HG03571 (cell line): ENCODE measurements at regions not wholly inside any gene's neighbourhood (a gene's known extent, or its start where the extent isn't known, plus 50 kb on each side); places are given as distances from the start of the nearest gene placed in this dataset.

ENCODE experiments used
- ATAC-seq: cut with Tn5 transposase; IDR thresholded peaks from one replicate; pipeline ENCODE4 v1.9.1; 2021; ENCODE audit not compliant: unreplicated experiment

DNA sequence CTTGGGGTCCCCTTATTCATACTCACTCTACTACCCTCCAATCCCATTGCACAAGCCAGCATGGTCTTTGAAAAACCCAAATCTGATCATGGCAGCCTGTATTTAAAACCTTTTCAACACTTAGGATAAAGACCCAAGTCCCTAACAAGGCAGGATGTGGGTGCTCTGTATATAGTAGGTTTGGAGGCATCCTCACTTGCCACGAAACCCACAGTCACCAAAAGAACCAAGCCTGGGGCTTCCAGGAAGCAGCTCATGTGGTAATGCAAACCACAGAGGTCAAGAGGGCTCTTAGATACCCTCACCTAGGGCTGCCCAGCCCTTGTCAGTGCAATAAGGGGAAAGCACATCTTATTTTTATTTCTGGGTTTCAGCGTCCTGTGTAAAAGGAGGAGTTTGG lies 218.6 kb upstream of the ASIC2 start:
- no peak for ATAC-seq

GRCh38 chr17:33512113-33512512 lies 219.0 kb upstream of the ASIC2 start:
- no peak for ATAC-seq

DNA sequence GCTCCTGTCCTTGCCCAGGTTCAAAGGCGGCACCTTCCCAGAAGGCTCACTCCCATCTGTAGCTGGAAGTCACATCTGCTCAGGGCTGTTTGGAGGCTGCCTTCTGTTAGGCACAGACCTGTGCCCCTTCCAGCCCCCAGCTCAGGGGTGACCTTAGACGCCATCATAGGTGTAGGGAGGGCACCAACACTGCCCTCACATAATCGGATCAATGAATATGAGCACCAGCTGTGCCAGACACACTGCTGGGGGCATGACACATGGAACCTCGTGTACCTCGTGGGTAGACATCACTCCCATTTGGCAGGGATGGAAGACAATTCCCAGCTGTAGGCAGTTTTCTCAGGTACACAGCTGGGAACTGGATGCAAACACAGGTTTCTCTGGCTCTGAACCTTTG lies 220.7 kb upstream of the ASIC2 start:
- no peak for ATAC-seq

- ATAC-seq = no peak
These were observed 221.3 kb upstream of the ASIC2 start for GRCh38 chr17:33514369-33514768.

GRCh38 chr17:33515974-33516373 lies 222.9 kb upstream of the ASIC2 start:
- no peak for ATAC-seq

DNA sequence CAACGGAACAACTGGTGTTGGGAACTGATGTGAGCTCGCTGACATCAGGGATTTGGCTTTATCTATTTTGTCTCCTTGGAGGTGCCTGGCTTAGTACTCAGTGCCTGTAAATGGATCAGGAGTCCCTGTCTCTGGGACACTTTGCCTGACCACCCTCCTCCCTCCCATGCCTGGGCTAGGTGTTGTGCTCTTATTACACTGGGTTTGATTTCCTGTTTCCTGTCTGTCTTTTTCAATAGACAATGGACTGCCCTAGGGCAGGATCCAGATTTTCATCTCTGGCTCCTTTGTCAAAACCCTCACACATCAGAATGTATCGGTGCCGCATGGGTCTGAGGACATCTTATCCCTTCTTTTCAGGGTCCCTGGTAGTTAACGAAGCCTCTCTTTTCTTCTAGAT lies 223.6 kb upstream of the ASIC2 start:
- no peak for ATAC-seq

- ATAC-seq = no peak
These were observed 224.7 kb upstream of the ASIC2 start for GRCh38 chr17:33517746-33518145.

GRCh38 chr17:33519692-33520091 lies 226.6 kb upstream of the ASIC2 start:
- ATAC-seq = no peak

- no peak for ATAC-seq
These were observed 227.6 kb upstream of the ASIC2 start for GRCh38 chr17:33520426-33521330.

DNA sequence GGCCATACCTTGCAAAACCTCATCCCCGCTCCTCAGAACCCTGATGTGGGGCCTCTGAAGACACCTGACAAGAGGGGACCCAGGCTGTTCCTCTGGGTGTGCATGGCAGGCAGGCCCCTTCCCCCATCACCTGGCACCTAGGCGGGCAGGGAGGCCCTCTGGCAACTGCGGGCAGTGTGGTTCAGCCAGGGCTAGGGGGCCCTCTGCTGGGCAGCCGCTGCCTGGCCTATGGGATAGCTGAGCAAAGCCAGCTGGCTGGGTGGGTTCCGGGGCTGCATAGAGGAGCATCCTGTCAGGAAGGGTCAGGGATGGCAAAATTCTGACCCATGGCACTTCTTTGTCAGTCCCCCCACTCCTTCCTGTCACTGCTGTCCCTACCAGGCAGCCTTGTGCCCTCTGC lies 228.7 kb upstream of the ASIC2 start:
- no peak for ATAC-seq

GRCh38 chr17:33522623-33523022 lies 229.5 kb upstream of the ASIC2 start:
- ATAC-seq = no peak

GRCh38 chr17:33523577-33523981 lies 230.5 kb upstream of the ASIC2 start:
- ATAC-seq = no peak

DNA sequence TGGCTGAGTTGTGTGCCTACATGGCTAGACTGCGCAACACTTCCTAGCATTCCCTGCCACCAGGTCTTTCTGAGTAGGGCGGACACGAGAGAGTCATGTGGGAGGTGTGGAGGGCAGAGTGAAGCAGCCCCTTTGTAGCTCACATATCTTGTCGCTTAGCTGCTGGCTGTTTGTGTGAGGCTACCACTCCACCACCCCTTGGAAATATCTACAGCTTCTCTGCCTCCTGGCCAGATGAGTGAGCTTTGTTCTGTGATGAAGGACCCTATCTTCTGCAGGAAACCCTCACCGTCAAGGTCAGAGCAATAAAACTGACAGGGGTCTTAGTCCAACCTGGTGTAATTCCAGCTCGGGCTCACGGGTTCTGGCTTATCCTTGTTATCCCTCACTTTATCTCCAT lies 232.1 kb upstream of the ASIC2 start:
- ATAC-seq = no peak

DNA sequence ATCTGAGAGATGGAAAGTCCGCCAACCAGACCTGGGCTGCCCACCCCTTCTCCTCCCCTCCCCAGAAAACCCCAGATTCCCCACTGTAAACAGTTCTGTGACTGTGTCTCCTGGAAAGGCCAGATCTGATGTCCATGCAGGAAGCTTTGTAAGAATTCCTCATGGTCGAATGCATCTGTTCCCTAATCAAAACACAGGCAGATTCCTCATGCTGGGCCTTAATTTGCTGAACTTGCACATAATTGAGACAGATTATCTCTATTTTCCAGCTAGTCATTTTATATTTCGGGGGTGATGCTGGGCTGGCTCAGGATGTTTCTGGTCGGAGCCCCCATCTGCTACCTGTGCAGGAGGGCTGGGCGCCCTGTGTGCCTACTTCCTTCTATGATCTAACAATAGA lies 233.6 kb upstream of the ASIC2 start:
- no peak for ATAC-seq

DNA sequence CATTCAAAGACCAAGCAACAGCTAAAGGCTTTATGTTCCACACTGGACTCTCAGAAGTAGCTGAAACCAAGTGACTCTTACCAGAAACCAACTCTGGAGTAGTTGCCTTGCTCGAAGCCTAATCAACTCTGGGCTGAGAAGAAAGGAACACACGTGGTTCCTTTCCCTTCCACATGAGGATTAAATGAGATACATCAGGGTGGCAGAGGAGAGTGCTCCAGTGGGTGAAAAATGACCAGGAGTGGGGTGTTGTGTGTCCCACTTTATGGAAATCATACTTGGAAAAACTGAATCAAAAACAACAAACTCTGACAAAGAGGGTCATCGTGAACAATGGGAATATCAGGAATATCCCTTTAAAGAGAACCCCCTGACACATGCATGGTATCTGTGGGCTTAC lies 234.2 kb upstream of the ASIC2 start:
- no peak for ATAC-seq

DNA sequence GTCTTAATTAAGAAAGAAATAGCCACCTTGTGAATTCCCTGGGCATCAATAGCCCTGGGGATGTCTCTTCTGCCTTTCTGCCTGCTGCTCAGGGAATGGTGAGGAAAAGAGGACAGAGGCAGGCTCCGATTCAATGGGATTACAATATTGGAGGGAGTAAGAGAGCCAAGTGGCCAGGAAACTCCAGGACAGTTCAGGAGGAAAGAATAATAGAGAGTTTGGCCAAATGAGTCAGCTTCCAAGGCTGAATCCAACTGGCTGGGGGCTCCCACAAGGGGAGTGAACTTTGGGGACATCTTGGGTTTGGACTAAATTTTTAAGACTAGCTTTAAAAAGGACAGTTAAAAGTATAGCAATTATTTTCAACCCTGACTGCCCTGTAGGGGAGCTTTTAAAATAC lies 235.8 kb upstream of the ASIC2 start:
- ATAC-seq = no peak

DNA sequence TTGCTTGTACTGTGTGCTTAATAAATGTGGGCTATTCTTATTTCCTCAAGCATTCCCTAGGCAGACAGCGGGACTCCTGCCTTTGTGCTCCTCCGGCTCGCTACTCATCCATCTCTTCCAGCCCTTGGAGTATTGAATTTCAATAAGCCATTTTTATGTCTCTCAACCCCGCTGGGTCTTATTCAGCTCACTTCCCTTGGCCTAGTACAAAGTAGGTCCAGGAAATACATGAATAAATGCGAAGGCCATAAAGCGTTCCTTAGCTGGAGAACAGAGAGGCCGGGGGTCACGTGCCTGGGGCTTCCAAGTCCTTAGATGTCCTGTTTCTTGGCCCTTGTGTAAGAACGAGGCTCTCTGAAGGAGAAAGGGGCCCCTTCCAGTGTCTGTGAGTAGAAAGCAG lies 236.7 kb upstream of the ASIC2 start:
- no peak for ATAC-seq

DNA sequence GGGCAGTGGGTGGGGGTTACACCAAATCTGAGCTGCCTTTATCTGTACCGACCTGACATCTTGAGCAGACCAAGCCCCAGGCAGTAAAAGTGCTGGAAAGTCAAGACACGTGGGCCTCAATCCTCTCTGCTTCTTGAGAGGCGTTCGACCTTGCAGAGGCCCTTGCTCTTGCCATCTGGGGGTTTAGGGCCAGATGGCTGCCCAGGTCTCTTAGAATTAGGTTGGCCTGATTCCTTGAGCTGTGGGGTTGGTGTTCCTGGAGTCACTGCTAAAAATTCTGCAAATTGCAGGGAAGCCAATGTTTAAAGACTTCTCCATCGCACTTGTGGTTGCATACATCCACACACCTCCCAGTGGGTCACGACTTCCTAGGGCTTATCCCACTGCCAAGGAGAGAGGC lies 238.2 kb upstream of the ASIC2 start:
- no peak for ATAC-seq

DNA sequence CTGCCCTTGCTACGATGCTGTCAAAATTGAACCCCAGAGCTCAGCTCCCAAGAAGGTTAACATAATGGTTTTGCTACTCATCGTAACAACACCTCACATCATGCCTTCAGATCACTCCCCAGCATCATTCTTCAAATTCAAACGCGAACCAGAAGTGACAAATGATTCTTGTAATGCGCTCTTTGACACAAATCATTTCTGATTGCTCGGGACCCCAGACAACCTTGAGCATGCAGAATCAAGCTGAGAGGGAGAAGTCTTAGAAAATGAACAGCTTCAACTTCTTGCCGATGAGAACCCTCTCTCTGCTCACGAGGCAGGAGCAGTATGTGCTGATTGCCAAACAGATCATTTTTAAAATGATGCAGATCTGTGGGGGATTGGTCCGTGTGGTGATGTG lies 241.0 kb upstream of the ASIC2 start:
- ATAC-seq = no peak

GRCh38 chr17:33545124-33545523 lies 252.0 kb upstream of the ASIC2 start:
- ATAC-seq = no peak

DNA sequence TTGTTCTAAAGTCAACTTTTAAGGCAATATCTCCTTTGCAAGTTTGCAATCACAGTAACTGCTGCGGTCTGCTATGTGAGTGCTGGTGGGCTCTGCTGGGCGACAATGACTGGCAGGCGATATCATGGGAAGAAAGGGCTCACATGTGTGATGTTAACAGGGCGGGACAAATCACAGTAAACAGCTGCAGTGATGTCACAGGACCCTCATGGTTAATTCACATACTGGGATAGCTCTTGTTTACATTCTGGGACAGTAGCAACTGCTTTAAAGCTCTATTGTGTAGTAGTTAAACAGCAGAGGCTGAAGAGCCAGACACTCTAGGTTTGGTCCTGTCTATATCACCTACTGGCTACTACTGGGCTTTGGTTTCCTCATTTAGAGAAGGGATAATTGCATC lies 257.2 kb upstream of the ASIC2 start:
- ATAC-seq = no peak

DNA sequence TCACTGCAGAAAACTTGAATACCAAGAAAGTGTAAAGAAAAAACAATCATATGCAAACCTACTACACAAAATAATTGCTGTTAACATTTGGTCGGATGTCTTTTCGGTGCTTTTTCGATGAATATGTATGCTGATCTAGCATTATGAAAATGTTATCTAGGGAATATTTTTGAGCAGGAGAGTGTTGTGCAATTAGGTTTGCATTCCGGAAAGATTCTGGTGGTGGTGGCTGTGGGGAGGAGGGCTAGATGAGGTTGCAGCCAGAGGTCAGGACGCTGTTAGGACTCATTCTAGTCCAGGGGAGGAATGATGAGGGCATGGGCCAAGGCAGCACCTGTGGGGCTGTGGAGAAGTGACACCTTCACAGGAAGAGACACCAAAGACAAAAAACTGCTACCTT lies 258.0 kb upstream of the ASIC2 start:
- ATAC-seq = no peak

- ATAC-seq = no peak
These were observed 258.8 kb upstream of the ASIC2 start for GRCh38 chr17:33551911-33552310.
